Activated T-helper 1 cell treated with anti-CD3 and anti-CD28 coated beads, Interleukin-12 subunit alpha, Interleukin-12 subunit beta, Interleukin-2, Interleukin-4 antibody, amounts not matched to agents 30 ng/mL and 10 ng/mL and 1 ng/mL, durations not matched to agents 14 hours and 24 hours and 36 hours (primary cell): ENCODE measurements at regions not wholly inside any gene's neighbourhood (a gene's known extent, or its start where the extent isn't known, plus 50 kb on each side); places are given as distances from the start of the nearest gene placed in this dataset.

ENCODE experiments used
- DNase-seq: peaks from one replicate; pipeline ENCODE4 v3.0.0; 2021; ENCODE audit warnings: low spot score
- H3K27ac Mint-ChIP-seq: one replicate; pipeline ENCODE4 v1.8.0; 2021; ENCODE audit warnings: mild to moderate bottlenecking, mixed read lengths
- H3K27me3 Mint-ChIP-seq: one replicate; pipeline ENCODE4 v1.8.0; 2022; ENCODE audit warnings: mild to moderate bottlenecking, moderate library complexity, mixed read lengths; ENCODE audit not compliant: insufficient read depth
- H3K36me3 Mint-ChIP-seq: one replicate; pipeline ENCODE4 v1.8.0; 2021; ENCODE audit warnings: low read depth, mixed read lengths
- H3K4me1 Mint-ChIP-seq: one replicate; pipeline ENCODE4 v1.8.0; 2021; ENCODE audit warnings: low read depth, mixed read lengths
- H3K4me3 Mint-ChIP-seq: one replicate; pipeline ENCODE4 v1.8.0; 2021; ENCODE audit warnings: mild to moderate bottlenecking, moderate library complexity, mixed read lengths
- H3K9me3 Mint-ChIP-seq: one replicate; pipeline ENCODE4 v1.8.0; 2021; ENCODE audit warnings: mixed read lengths
- intact Hi-C: fragments of 100-400 bp; cut with micrococcal nuclease; formaldehyde crosslinking; loops from one replicate; pipeline ENCODE4 v1.15.1; 2024

- Mint-ChIP-seq H3K9me3 (peaks cover 11% of the 10 kb centered on the region), H3K27ac (no peak overlapping the region), H3K36me3 (no peaks in the 10 kb centered on the region), H3K4me1 (no peaks in the 10 kb centered on the region), H3K27me3 (peaks cover 4% of the 10 kb centered on the region), H3K4me3 (no peak overlapping the region)
- DNase-seq, result no peak
- intact Hi-C loops, result no loop called here
Measured at GRCh38 chr15:95937128-95937528, 393.4 kb upstream of the NR2F2 start.

- Mint-ChIP-seq H3K27me3 (peaks cover 4% of the 10 kb centered on the region), H3K4me3 (no peak overlapping the region)
- intact Hi-C loops, result no loop called here
Measured at GRCh38 chr15:95940431-95940985, 390.0 kb upstream of the NR2F2 start.

GRCh38 chr15:95944193-95944592 is 386.3 kb upstream of the NR2F2 start:
- no peak for DNase-seq
- Mint-ChIP-seq H3K9me3 (peaks cover 4% of the 10 kb centered on the region), H3K27me3 (peaks cover 2% of the 10 kb centered on the region), H3K36me3 (no peaks in the 10 kb centered on the region), H3K4me3 (no peak overlapping the region), H3K4me1 (no peaks in the 10 kb centered on the region), H3K27ac (no peak overlapping the region)
- intact Hi-C loops, result no loop called here

More at GRCh38 chr15:95940431-95940985, 390.0 kb upstream of the NR2F2 start:
- Mint-ChIP-seq H3K4me1 (no peaks in the 10 kb centered on the region), H3K27ac (no peak overlapping the region), H3K36me3 (no peaks in the 10 kb centered on the region), H3K9me3 (peaks cover 4% of the 10 kb centered on the region)
- no peak for DNase-seq

- DNase-seq, result no peak
- Mint-ChIP-seq H3K4me3 (no peak overlapping the region), H3K4me1 (no peaks in the 10 kb centered on the region), H3K27ac (no peak overlapping the region), H3K36me3 (no peaks in the 10 kb centered on the region), H3K27me3 (peaks cover 2% of the 10 kb centered on the region), H3K9me3 (peaks cover 4% of the 10 kb centered on the region)
- intact Hi-C loops, result no loop called here
Measured at GRCh38 chr15:95944661-95945255, 385.7 kb upstream of the NR2F2 start.

GRCh38 chr15:95946241-95946640 is 384.3 kb upstream of the NR2F2 start:
- H3K9me3 Mint-ChIP-seq, result peaks cover 3% of the 10 kb centered on the region
- no peak overlapping the region for H3K27ac Mint-ChIP-seq
- DNase-seq, result no peak
- no peak overlapping the region for H3K4me3 Mint-ChIP-seq
- no peaks in the 10 kb centered on the region for H3K36me3 Mint-ChIP-seq
- H3K4me1 Mint-ChIP-seq, result no peaks in the 10 kb centered on the region
- H3K27me3 Mint-ChIP-seq, result peaks cover 2% of the 10 kb centered on the region
- intact Hi-C loops, result no loop called here

- Mint-ChIP-seq H3K27me3 (no peaks in the 10 kb centered on the region), H3K36me3 (no peaks in the 10 kb centered on the region), H3K27ac (no peak overlapping the region), H3K4me1 (no peaks in the 10 kb centered on the region), H3K9me3 (peaks cover 6% of the 10 kb centered on the region), H3K4me3 (no peak overlapping the region)
- no peak for DNase-seq
- intact Hi-C loops, result no loop called here
Measured at GRCh38 chr15:95946926-95947325, 383.6 kb upstream of the NR2F2 start.

- H3K36me3 Mint-ChIP-seq, result no peaks in the 10 kb centered on the region
- no peaks in the 10 kb centered on the region for H3K27me3 Mint-ChIP-seq
- peaks cover 15% of the 10 kb centered on the region for H3K9me3 Mint-ChIP-seq
- H3K27ac Mint-ChIP-seq, result no peak overlapping the region
- H3K4me3 Mint-ChIP-seq, result no peak overlapping the region
- no peaks in the 10 kb centered on the region for H3K4me1 Mint-ChIP-seq
- intact Hi-C loops, result no loop called here
- DNase-seq, result no peak
Measured at GRCh38 chr15:95948411-95948810, 382.1 kb upstream of the NR2F2 start.

GRCh38 chr15:95953032-95953431 is 377.5 kb upstream of the NR2F2 start:
- Mint-ChIP-seq H3K9me3 (peaks cover 26% of the 10 kb centered on the region), H3K27me3 (no peaks in the 10 kb centered on the region), H3K4me1 (no peaks in the 10 kb centered on the region), H3K36me3 (no peaks in the 10 kb centered on the region), H3K27ac (no peak overlapping the region), H3K4me3 (no peak overlapping the region)
- intact Hi-C loops, result loop anchor here (10.0 kb wide), 1 partner anchor 58 kb away; no protein-coding TSS in a partner anchor
- no peak for DNase-seq

DNA sequence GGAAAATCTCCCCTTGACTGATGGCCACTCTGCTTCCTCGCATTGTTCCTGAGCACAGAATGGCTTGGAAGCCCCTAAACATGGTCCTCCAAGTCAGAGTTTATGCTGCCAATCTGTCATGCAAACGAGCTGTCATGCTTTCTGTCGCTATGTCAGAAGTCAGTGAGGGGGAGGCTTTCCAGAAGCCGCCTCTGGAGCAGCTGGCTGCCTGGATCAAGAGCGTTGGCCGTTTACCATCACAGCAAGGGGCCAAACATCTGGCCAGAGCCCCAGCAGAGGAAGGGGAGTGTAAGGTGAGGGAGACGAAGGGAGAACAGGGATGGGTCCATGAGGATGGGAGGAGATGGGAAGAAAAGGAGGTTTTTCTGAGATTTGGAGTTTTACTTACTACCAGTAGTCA is 372.6 kb upstream of the NR2F2 start:
- no peaks in the 10 kb centered on the region for H3K36me3 Mint-ChIP-seq

GRCh38 chr15:95958382-95958781 is 372.1 kb upstream of the NR2F2 start:
- intact Hi-C loops, result loop anchor here (10.0 kb wide), 1 partner anchor 64 kb away; no protein-coding TSS in a partner anchor
- Mint-ChIP-seq H3K4me1 (no peaks in the 10 kb centered on the region), H3K36me3 (no peaks in the 10 kb centered on the region), H3K27ac (no peak overlapping the region), H3K4me3 (no peak overlapping the region), H3K27me3 (peaks cover 2% of the 10 kb centered on the region), H3K9me3 (peaks cover 11% of the 10 kb centered on the region)
- DNase-seq, result no peak

More for the DNA sequence above, 372.6 kb upstream of the NR2F2 start:
- Mint-ChIP-seq H3K27me3 (peaks cover 2% of the 10 kb centered on the region), H3K4me1 (no peaks in the 10 kb centered on the region), H3K9me3 (peaks cover 15% of the 10 kb centered on the region), H3K27ac (no peak overlapping the region), H3K4me3 (no peak overlapping the region)
- intact Hi-C loops, result loop anchor here (10.0 kb wide), 1 partner anchor 63 kb away; no protein-coding TSS in a partner anchor
- no peak for DNase-seq

DNA sequence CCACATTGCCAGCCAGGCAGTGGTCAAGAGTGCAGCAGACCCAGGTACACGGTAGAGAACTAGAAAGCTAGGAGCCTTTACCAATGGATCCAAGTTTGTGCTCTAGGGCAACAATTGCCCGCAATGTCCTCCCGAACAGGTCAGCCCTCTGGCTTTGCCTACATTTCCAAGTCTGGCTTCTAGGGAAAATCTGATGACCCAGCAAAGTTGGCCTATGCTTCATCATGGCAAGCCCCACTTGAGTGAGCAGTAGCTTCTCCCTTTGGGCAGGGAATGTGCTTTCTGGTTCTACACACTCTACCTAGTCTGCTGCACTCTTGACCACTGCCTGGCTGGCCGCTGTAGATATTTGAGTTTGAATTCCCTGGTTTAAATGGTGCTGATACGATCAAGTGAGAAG is 361.6 kb upstream of the NR2F2 start:
- Mint-ChIP-seq H3K4me1 (no peaks in the 10 kb centered on the region), H3K9me3 (no peaks in the 10 kb centered on the region), H3K36me3 (no peaks in the 10 kb centered on the region), H3K4me3 (no peak overlapping the region), H3K27ac (no peak overlapping the region), H3K27me3 (peaks cover 3% of the 10 kb centered on the region)
- no peak for DNase-seq
- intact Hi-C loops, result no loop called here

GRCh38 chr15:95970326-95970725 is 360.2 kb upstream of the NR2F2 start:
- no peak for DNase-seq
- intact Hi-C loops, result no loop called here
- no peaks in the 10 kb centered on the region for H3K36me3 Mint-ChIP-seq
- H3K4me1 Mint-ChIP-seq, result no peaks in the 10 kb centered on the region
- no peak overlapping the region for H3K4me3 Mint-ChIP-seq
- H3K9me3 Mint-ChIP-seq, result no peaks in the 10 kb centered on the region
- no peak overlapping the region for H3K27ac Mint-ChIP-seq
- H3K27me3 Mint-ChIP-seq, result peaks cover 3% of the 10 kb centered on the region

GRCh38 chr15:95972041-95972553 is 358.4 kb upstream of the NR2F2 start:
- no peak overlapping the region for H3K4me3 Mint-ChIP-seq
- H3K9me3 Mint-ChIP-seq, result no peaks in the 10 kb centered on the region
- H3K36me3 Mint-ChIP-seq, result no peaks in the 10 kb centered on the region
- no peak overlapping the region for H3K27ac Mint-ChIP-seq
- H3K4me1 Mint-ChIP-seq, result no peaks in the 10 kb centered on the region
- no peak for DNase-seq
- peaks cover 3% of the 10 kb centered on the region for H3K27me3 Mint-ChIP-seq
- intact Hi-C loops, result no loop called here
